Gastroesophageal sphincter (tissue), 3 donors: ENCODE measurements at regions not wholly inside any gene's neighbourhood (a gene's known extent, or its start where the extent isn't known, plus 50 kb on each side); places are given as distances from the start of the nearest gene placed in this dataset.

Experiments used
- CTCF ChIP-seq, 4 experiments: fragments of 200-600 bp in 2 of 4; fragments of 450-650 bp in 2 of 4; sonication (generic) in 1 of 4; IDR thresholded peaks; one replicate each; pipeline ENCODE4 v1.5.1; 2017 to 2019; ENCODE audit warnings: antibody characterized with exemption in 4 of 4, mild to moderate bottlenecking in 2 of 4, moderate library complexity in 2 of 4
- POLR2A ChIP-seq, 2 donors: fragments of 450-650 bp; IDR thresholded peaks; one replicate each; pipeline ENCODE4 v1.6.1; 2017; ENCODE audit warnings: antibody characterized with exemption in 2 of 2, mild to moderate bottlenecking in 2 of 2, moderate library complexity in 1 of 2

- no peak for TF ChIP-seq CTCF (IDR thresholded peaks at IDR 0.05)
- no peak for TF ChIP-seq POLR2A (IDR thresholded peaks at IDR 0.05)
Measured at GRCh38 chr3:68306571-68306970, 625.8 kb downstream of the TAFA4 start.
